ENCODE measurements at regions not wholly inside any gene's neighbourhood (a gene's known extent, or its start where the extent isn't known, plus 50 kb on each side); places are given as distances from the start of the nearest gene placed in this dataset.

DNA sequence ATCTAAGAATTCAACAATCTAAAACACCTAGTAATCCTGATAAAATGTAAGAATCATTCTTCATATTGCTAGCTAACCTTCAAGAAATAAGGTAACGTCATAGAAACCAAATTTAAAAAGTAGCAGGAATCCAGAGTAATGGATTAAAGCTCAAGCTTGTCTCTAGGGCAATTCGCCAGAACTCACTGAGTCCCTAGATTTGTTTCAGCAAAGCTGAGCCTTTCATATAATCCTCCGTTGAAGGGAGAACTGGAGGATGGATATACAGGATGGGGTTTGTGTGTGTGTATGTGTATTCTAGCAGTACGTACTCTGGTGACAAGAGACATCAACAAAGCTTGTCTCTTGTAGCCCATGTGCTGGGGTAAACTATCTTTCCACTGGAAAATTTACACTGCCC is 2173.5 kb upstream of the AGA start:
- TF ChIP-seq SMC3 (IDR thresholded peaks at IDR 0.05; ENCODE audit: low read length), result no peak
- no peak for TF ChIP-seq ZNF441 (CRISPR knock-in tag; IDR thresholded peaks at IDR 0.05; ENCODE audit: borderline replicate concordance)
- TF ChIP-seq JUND (CRISPR knock-in tag; IDR thresholded peaks at IDR 0.05), result no peak
- TF ChIP-seq, protein P1, sequence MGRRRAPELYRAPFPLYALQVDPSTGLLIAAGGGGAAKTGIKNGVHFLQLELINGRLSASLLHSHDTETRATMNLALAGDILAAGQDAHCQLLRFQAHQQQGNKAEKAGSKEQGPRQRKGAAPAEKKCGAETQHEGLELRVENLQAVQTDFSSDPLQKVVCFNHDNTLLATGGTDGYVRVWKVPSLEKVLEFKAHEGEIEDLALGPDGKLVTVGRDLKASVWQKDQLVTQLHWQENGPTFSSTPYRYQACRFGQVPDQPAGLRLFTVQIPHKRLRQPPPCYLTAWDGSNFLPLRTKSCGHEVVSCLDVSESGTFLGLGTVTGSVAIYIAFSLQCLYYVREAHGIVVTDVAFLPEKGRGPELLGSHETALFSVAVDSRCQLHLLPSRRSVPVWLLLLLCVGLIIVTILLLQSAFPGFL (CRISPR knock-in tag; IDR thresholded peaks at IDR 0.05), result no peak
- TF ChIP-seq POLR2AphosphoS2 (IDR thresholded peaks at IDR 0.05; ENCODE audit: low read depth, low read length), result no peak
- no peak for TF ChIP-seq GTF2F1 (IDR thresholded peaks at IDR 0.05; ENCODE audit: low read length)
- TF ChIP-seq SP1 (IDR thresholded peaks at IDR 0.05), result no peak
- TF ChIP-seq SP1 (CRISPR knock-in tag; IDR thresholded peaks at IDR 0.05), result no peak
- no peak for TF ChIP-seq ELK4 (CRISPR knock-in tag; IDR thresholded peaks at IDR 0.05; ENCODE audit: borderline replicate concordance)
- TF ChIP-seq ARHGAP35 (CRISPR knock-in tag; IDR thresholded peaks at IDR 0.05; ENCODE audit: borderline replicate concordance), result no peak
- no peak for TF ChIP-seq YY1 (IDR thresholded peaks at IDR 0.05; ENCODE audit: insufficient read depth, insufficient replicate concordance, low read depth, low read length)
- TF ChIP-seq, protein P2, sequence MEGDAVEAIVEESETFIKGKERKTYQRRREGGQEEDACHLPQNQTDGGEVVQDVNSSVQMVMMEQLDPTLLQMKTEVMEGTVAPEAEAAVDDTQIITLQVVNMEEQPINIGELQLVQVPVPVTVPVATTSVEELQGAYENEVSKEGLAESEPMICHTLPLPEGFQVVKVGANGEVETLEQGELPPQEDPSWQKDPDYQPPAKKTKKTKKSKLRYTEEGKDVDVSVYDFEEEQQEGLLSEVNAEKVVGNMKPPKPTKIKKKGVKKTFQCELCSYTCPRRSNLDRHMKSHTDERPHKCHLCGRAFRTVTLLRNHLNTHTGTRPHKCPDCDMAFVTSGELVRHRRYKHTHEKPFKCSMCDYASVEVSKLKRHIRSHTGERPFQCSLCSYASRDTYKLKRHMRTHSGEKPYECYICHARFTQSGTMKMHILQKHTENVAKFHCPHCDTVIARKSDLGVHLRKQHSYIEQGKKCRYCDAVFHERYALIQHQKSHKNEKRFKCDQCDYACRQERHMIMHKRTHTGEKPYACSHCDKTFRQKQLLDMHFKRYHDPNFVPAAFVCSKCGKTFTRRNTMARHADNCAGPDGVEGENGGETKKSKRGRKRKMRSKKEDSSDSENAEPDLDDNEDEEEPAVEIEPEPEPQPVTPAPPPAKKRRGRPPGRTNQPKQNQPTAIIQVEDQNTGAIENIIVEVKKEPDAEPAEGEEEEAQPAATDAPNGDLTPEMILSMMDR (CRISPR knock-in tag; IDR thresholded peaks at IDR 0.05), result no peak

Measured in HepG2 (cell line).